GM23338 (cell line): ENCODE measurements at regions not wholly inside any gene's neighbourhood (a gene's known extent, or its start where the extent isn't known, plus 50 kb on each side); places are given as distances from the start of the nearest gene placed in this dataset.

Experiments used
- ATAC-seq: fragments of 200-7000 bp; cut with Tn5 transposase; 3 replicates; pipeline ENCODE4 v1.9.1; 2020
- DNase-seq: peaks from one replicate; pipeline ENCODE4 v3.0.0-alpha.2; 2015; ENCODE audit warnings: low spot score
- H2AFZ ChIP-seq: fragments of 200-600 bp; sonication (generic); 2 replicates; pipeline ENCODE4 v1.8.0; 2016; ENCODE audit warnings: antibody characterized with exemption, mild to moderate bottlenecking, moderate library complexity
- H3F3A ChIP-seq: fragments of 200-600 bp; sonication (generic); replicated peaks from 2 replicates; pipeline ENCODE4 v1.8.0; 2017; ENCODE audit warnings: antibody characterized with exemption, mixed run types, low read depth
- H3K27ac ChIP-seq: fragments of 200-600 bp; sonication (generic); 2 replicates; pipeline ENCODE4 v1.6.1; 2016; ENCODE audit warnings: low read depth
- H3K27me3 ChIP-seq: fragments of 200-600 bp; sonication (generic); 2 replicates; pipeline ENCODE4 v1.8.0; 2016; ENCODE audit warnings: mild to moderate bottlenecking, mixed run types, moderate library complexity; ENCODE audit not compliant: insufficient read depth
- H3K36me3 ChIP-seq: fragments of 200-600 bp; sonication (generic); 2 replicates; pipeline ENCODE4 v1.8.0; 2016; ENCODE audit warnings: mild to moderate bottlenecking; ENCODE audit not compliant: insufficient read depth
- H3K4me1 ChIP-seq: fragments of 200-600 bp; sonication (generic); 2 replicates; pipeline ENCODE4 v1.8.0; 2016; ENCODE audit warnings: mild to moderate bottlenecking, moderate library complexity; ENCODE audit not compliant: insufficient read depth
- H3K4me2 ChIP-seq: fragments of 200-600 bp; sonication (generic); 2 replicates; pipeline ENCODE4 v1.7.1; 2017; ENCODE audit warnings: mixed run types
- H3K4me3 ChIP-seq: fragments of 200-600 bp; sonication (generic); 2 replicates; pipeline ENCODE4 v1.6.1; 2016; ENCODE audit warnings: mixed run types
- H3K79me2 ChIP-seq: fragments of 200-600 bp; sonication (generic); replicated peaks from 2 replicates; pipeline ENCODE4 v1.8.0; 2017; ENCODE audit warnings: mild to moderate bottlenecking; ENCODE audit not compliant: insufficient read depth
- H3K9me2 ChIP-seq: fragments of 200-600 bp; sonication (generic); 2 replicates; pipeline ENCODE4 v1.8.0; 2017; ENCODE audit not compliant: insufficient read depth
- H4K20me1 ChIP-seq: fragments of 200-600 bp; sonication (generic); replicated peaks from 2 replicates; pipeline ENCODE4 v1.8.0; 2017; ENCODE audit warnings: mild to moderate bottlenecking; ENCODE audit not compliant: insufficient read depth
- H3K27ac Mint-ChIP-seq: 2 replicates; pipeline ENCODE4 v1.8.0; 2020; ENCODE audit warnings: inconsistent platforms, mild to moderate bottlenecking, moderate library complexity, mixed read lengths
- H3K27me3 Mint-ChIP-seq: 3 replicates; pipeline ENCODE4 v1.8.0; 2022; ENCODE audit warnings: low read depth, mild to moderate bottlenecking, moderate library complexity, mixed read lengths, inconsistent platforms; ENCODE audit not compliant: insufficient read depth, poor library complexity
- H3K36me3 Mint-ChIP-seq: 3 replicates; pipeline ENCODE4 v1.8.0; 2021; ENCODE audit warnings: low read depth, mild to moderate bottlenecking, inconsistent platforms, moderate library complexity, mixed read lengths
- H3K4me1 Mint-ChIP-seq: 3 replicates; pipeline ENCODE4 v1.8.0; 2020; ENCODE audit warnings: mild to moderate bottlenecking, inconsistent platforms, mixed read lengths
- H3K4me3 Mint-ChIP-seq: 3 replicates; pipeline ENCODE4 v1.8.0; 2021; ENCODE audit warnings: moderate library complexity, mild to moderate bottlenecking, inconsistent platforms, mixed read lengths
- H3K9me3 Mint-ChIP-seq: 3 replicates; pipeline ENCODE4 v1.8.0; 2020; ENCODE audit warnings: moderate library complexity, mild to moderate bottlenecking, inconsistent platforms, mixed read lengths
- CTCF ChIP-seq, 2 experiments: fragments of 200-600 bp in 1 of 2; sonication (generic) in 1 of 2; conservative IDR thresholded peaks; 2 replicates each; pipeline versions ENCODE4 v1.5.1 to v1.6.1; 2016 to 2017; ENCODE audit warnings: antibody characterized with exemption in 2 of 2, low read depth in 2 of 2, mild to moderate bottlenecking in 2 of 2, moderate library complexity in 1 of 2
- ETS1 ChIP-seq: IDR thresholded peaks from 2 replicates; pipeline ENCODE4 v1.6.1; 2016; ENCODE audit warnings: antibody characterized with exemption
- EZH2phosphoT487 ChIP-seq: fragments of 200-600 bp; sonication (generic); IDR thresholded peaks from one replicate; pipeline ENCODE4 v1.8.1; 2018; ENCODE audit warnings: antibody characterized with exemption; ENCODE audit not compliant: unreplicated experiment
- POLR2AphosphoS5 ChIP-seq: IDR thresholded peaks from 2 replicates; pipeline ENCODE4 v1.6.1; 2016; ENCODE audit warnings: antibody characterized with exemption, low read depth
- ZNF331 ChIP-seq: fragments of 250-450 bp; sonication (Bioruptor Pico); IDR thresholded peaks from 2 replicates; pipeline ENCODE4 v1.5.0; 2020; ENCODE audit warnings: low read depth, mild to moderate bottlenecking, moderate library complexity
- ZNF462 ChIP-seq: fragments of 250-450 bp; sonication (Bioruptor Pico); IDR thresholded peaks from 2 replicates; pipeline ENCODE4 v1.5.0; 2020; ENCODE audit warnings: mild to moderate bottlenecking, moderate library complexity

DNA sequence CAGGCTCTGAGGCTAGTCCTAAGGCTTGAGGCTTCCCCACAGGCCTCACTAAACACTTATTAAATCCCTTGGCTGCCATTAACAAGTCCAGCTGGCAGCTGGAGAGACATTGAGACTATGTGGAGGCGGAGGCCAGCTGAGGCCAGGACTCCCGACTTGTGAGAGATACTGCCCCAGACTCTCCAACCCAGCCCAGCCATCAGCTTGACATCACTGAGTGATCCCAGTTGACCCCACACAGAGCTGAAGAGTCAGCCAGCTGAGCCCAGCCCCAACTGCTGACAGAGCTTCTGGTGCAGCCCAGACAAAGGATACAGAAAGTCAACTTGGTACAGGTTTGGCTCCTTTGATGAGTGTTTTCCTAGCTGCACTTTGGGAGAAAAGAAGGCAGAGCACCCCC is 343.1 kb downstream of the C16orf95 start:
- Histone ChIP-seq H3F3A (no peaks in the 10 kb centered on the region), H3K79me2 (no peaks in the 10 kb centered on the region), H3K4me1 (no peaks in the 10 kb centered on the region), H3K27ac (no peak overlapping the region), H3K36me3 (no peaks in the 10 kb centered on the region), H2AFZ (no peak overlapping the region), H3K27me3 (no peaks in the 10 kb centered on the region), H4K20me1 (no peaks in the 10 kb centered on the region), H3K9me2 (0 out of 2 replicates have a peak, but pooled peaks cover 3% of the 10 kb centered on the region), H3K4me3 (no peak overlapping the region), H3K4me2 (no peak overlapping the region)
- no peaks in the 10 kb centered on the region for H3K36me3 Mint-ChIP-seq
- no peak for TF ChIP-seq CTCF (conservative IDR thresholded peaks at IDR 0.05; ENCODE audit: low read depth in 2 of 2)
- TF ChIP-seq ZNF331 (CRISPR knock-in tag), result peak; percentile 69
- TF ChIP-seq EZH2phosphoT487, result no peak
- H3K27ac Mint-ChIP-seq, result no peak overlapping the region
- no peak for ATAC-seq
- H3K9me3 Mint-ChIP-seq, result peaks cover 10% of the 10 kb centered on the region
- peaks cover 2% of the 10 kb centered on the region; the same call in 2 of the 3 replicates for H3K4me1 Mint-ChIP-seq
- DNase-seq, result no peak
- H3K27me3 Mint-ChIP-seq, result peaks cover 1% of the 10 kb centered on the region
- H3K4me3 Mint-ChIP-seq, result no peak overlapping the region

DNA sequence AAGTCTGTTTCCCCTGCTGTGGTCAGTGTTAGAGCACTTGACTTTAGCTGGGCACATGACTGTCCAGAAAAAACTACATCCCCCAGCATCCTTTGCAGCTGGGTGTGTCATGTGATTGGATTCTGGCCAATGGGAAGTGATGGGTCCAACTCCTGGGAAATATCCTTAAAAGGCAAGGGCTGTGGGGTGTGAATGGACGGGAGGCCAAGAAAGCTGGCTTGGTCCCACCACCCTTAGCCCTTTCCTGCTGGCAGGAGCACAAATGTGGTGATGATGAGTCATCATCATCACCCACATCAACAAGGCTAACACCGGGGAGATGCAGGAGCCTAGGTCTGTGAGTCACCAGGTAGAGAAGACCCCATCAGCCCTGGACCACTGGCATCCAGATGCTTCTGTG is 341.7 kb downstream of the C16orf95 start:
- H3K4me1 ChIP-seq, result no peaks in the 10 kb centered on the region
- no peak overlapping the region for H3K4me2 ChIP-seq
- no peak overlapping the region for H3K27ac ChIP-seq
- H3K36me3 ChIP-seq, result no peaks in the 10 kb centered on the region
- H4K20me1 ChIP-seq, result no peaks in the 10 kb centered on the region
- H3K9me3 Mint-ChIP-seq, result peaks cover 10% of the 10 kb centered on the region
- H3F3A ChIP-seq, result no peaks in the 10 kb centered on the region
- TF ChIP-seq ZNF462 (CRISPR knock-in tag), result no peak
- TF ChIP-seq ETS1, result peak; percentile 63; the same call in 1 of the 2 replicates
- TF ChIP-seq POLR2AphosphoS5, result no peak
- H3K36me3 Mint-ChIP-seq, result no peaks in the 10 kb centered on the region
- DNase-seq (peak; percentile 82), ATAC-seq (peak; percentile 96)
- H3K79me2 ChIP-seq, result no peaks in the 10 kb centered on the region
- H3K4me3 Mint-ChIP-seq, result no peak overlapping the region
- H2AFZ ChIP-seq, result no peak overlapping the region
- H3K27ac Mint-ChIP-seq, result 0 out of 2 replicates have a peak overlapping the region, but pooled peaks have one; percentile 8
- no peak overlapping the region for H3K4me3 ChIP-seq
- no peaks in the 10 kb centered on the region for H3K27me3 ChIP-seq
- H3K4me1 Mint-ChIP-seq, result peaks cover 2% of the 10 kb centered on the region; the same call in 2 of the 3 replicates
- H3K27me3 Mint-ChIP-seq, result peaks cover 1% of the 10 kb centered on the region
- H3K9me2 ChIP-seq, result 0 out of 2 replicates have a peak, but pooled peaks cover 3% of the 10 kb centered on the region
